Stomach (tissue), 4 donors: ENCODE measurements at regions not wholly inside any gene's neighbourhood (a gene's known extent, or its start where the extent isn't known, plus 50 kb on each side); places are given as distances from the start of the nearest gene placed in this dataset.

Source experiments
- EP300 ChIP-seq: sonication (generic); formaldehyde crosslinking; IDR thresholded peaks from one replicate; pipeline ENCODE4 v1.6.1; 2017; ENCODE audit warnings: antibody characterized with exemption
- POLR2A ChIP-seq, 4 donors: fragments of 450-650 bp; IDR thresholded peaks; one replicate each; pipeline ENCODE4 v1.6.1; 2016; ENCODE audit warnings: antibody characterized with exemption in 4 of 4, control low read depth in 2 of 4, mild to moderate bottlenecking in 1 of 4, moderate library complexity in 1 of 4
- POLR2AphosphoS5 ChIP-seq, 3 donors: sonication (generic); formaldehyde crosslinking; IDR thresholded peaks; one replicate each; pipeline ENCODE4 v1.6.1; 2016; ENCODE audit warnings: antibody characterized with exemption in 3 of 3
- TF ChIP-seq, protein P1 (sequence below), 7 experiments: fragments of 450-650 bp in 4 of 7; fragments of 200-600 bp in 3 of 7; sonication (generic) in 3 of 7; IDR thresholded peaks; one replicate each; pipeline ENCODE4 v1.5.1; 2016 to 2019; ENCODE audit warnings: antibody characterized with exemption in 7 of 7, control low read depth in 2 of 7, mild to moderate bottlenecking in 1 of 7

DNA sequence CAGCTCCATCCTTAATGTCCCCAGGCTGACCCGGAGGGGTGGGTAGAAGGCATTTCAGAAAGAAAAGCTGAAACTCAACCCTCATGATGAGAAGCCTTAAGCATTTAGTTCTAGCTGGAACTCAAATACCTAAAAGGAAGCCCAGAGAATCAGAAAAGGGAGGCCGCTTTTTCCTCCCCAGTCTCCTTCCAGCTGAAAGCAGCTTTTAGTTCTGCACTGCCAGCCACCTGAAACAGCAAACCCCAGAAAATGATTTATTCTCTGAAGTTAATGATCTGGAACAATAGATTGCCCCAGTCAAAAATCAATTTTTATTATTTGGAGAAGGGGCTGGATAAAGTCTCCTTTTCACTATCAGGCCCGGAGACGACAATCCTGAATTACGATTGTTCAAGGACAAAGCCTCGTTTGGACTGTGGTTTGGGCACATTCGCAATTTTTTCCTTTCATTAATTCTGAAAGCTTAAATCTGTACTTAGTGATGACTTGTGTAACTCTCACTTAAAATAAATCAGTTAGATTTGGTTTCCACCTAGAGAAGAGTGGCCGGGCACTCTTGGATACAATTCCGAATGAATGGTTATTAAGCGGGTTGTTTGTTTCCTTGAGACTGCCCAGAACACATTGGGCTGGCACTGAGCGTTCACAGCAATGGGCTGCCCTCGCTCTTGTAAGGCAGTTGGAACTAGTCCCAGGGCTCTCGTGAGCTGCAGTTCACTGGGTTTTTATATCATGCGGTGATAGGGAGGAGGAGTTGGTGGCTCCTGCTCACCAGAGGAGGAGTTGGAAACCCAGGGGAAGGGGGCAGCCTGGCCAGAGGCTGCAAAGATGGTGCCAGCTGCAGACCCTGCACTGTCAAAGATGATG, 262.2 kb downstream of the CCSER2 start:
- TF ChIP-seq EP300 (no peak), POLR2A (IDR thresholded peaks at IDR 0.05) (no peak), POLR2AphosphoS5 (IDR thresholded peaks at IDR 0.05) (peak; percentile 25 to 59 (median 46))
- TF ChIP-seq, protein P1, sequence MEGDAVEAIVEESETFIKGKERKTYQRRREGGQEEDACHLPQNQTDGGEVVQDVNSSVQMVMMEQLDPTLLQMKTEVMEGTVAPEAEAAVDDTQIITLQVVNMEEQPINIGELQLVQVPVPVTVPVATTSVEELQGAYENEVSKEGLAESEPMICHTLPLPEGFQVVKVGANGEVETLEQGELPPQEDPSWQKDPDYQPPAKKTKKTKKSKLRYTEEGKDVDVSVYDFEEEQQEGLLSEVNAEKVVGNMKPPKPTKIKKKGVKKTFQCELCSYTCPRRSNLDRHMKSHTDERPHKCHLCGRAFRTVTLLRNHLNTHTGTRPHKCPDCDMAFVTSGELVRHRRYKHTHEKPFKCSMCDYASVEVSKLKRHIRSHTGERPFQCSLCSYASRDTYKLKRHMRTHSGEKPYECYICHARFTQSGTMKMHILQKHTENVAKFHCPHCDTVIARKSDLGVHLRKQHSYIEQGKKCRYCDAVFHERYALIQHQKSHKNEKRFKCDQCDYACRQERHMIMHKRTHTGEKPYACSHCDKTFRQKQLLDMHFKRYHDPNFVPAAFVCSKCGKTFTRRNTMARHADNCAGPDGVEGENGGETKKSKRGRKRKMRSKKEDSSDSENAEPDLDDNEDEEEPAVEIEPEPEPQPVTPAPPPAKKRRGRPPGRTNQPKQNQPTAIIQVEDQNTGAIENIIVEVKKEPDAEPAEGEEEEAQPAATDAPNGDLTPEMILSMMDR (IDR thresholded peaks at IDR 0.05), result no peak
